GM23338 (cell line): ENCODE measurements at regions not wholly inside any gene's neighbourhood (a gene's known extent, or its start where the extent isn't known, plus 50 kb on each side); places are given as distances from the start of the nearest gene placed in this dataset.

ENCODE experiments used
- ATAC-seq: fragments of 200-7000 bp; cut with Tn5 transposase; 3 replicates; pipeline ENCODE4 v1.9.1; 2020
- DNase-seq: peaks from one replicate; pipeline ENCODE4 v3.0.0-alpha.2; 2015; ENCODE audit warnings: low spot score
- H2AFZ ChIP-seq: fragments of 200-600 bp; sonication (generic); 2 replicates; pipeline ENCODE4 v1.8.0; 2016; ENCODE audit warnings: antibody characterized with exemption, mild to moderate bottlenecking, moderate library complexity
- H3F3A ChIP-seq: fragments of 200-600 bp; sonication (generic); replicated peaks from 2 replicates; pipeline ENCODE4 v1.8.0; 2017; ENCODE audit warnings: antibody characterized with exemption, mixed run types, low read depth
- H3K27ac ChIP-seq: fragments of 200-600 bp; sonication (generic); 2 replicates; pipeline ENCODE4 v1.6.1; 2016; ENCODE audit warnings: low read depth
- H3K27me3 ChIP-seq: fragments of 200-600 bp; sonication (generic); 2 replicates; pipeline ENCODE4 v1.8.0; 2016; ENCODE audit warnings: mild to moderate bottlenecking, mixed run types, moderate library complexity; ENCODE audit not compliant: insufficient read depth
- H3K36me3 ChIP-seq: fragments of 200-600 bp; sonication (generic); 2 replicates; pipeline ENCODE4 v1.8.0; 2016; ENCODE audit warnings: mild to moderate bottlenecking; ENCODE audit not compliant: insufficient read depth
- H3K4me1 ChIP-seq: fragments of 200-600 bp; sonication (generic); 2 replicates; pipeline ENCODE4 v1.8.0; 2016; ENCODE audit warnings: mild to moderate bottlenecking, moderate library complexity; ENCODE audit not compliant: insufficient read depth
- H3K4me2 ChIP-seq: fragments of 200-600 bp; sonication (generic); 2 replicates; pipeline ENCODE4 v1.7.1; 2017; ENCODE audit warnings: mixed run types
- H3K4me3 ChIP-seq: fragments of 200-600 bp; sonication (generic); 2 replicates; pipeline ENCODE4 v1.6.1; 2016; ENCODE audit warnings: mixed run types
- H3K79me2 ChIP-seq: fragments of 200-600 bp; sonication (generic); replicated peaks from 2 replicates; pipeline ENCODE4 v1.8.0; 2017; ENCODE audit warnings: mild to moderate bottlenecking; ENCODE audit not compliant: insufficient read depth
- H3K9me2 ChIP-seq: fragments of 200-600 bp; sonication (generic); 2 replicates; pipeline ENCODE4 v1.8.0; 2017; ENCODE audit not compliant: insufficient read depth
- H4K20me1 ChIP-seq: fragments of 200-600 bp; sonication (generic); replicated peaks from 2 replicates; pipeline ENCODE4 v1.8.0; 2017; ENCODE audit warnings: mild to moderate bottlenecking; ENCODE audit not compliant: insufficient read depth
- H3K27ac Mint-ChIP-seq: 2 replicates; pipeline ENCODE4 v1.8.0; 2020; ENCODE audit warnings: inconsistent platforms, mild to moderate bottlenecking, moderate library complexity, mixed read lengths
- H3K27me3 Mint-ChIP-seq: 3 replicates; pipeline ENCODE4 v1.8.0; 2022; ENCODE audit warnings: low read depth, mild to moderate bottlenecking, moderate library complexity, mixed read lengths, inconsistent platforms; ENCODE audit not compliant: insufficient read depth, poor library complexity
- H3K36me3 Mint-ChIP-seq: 3 replicates; pipeline ENCODE4 v1.8.0; 2021; ENCODE audit warnings: low read depth, mild to moderate bottlenecking, inconsistent platforms, moderate library complexity, mixed read lengths
- H3K4me1 Mint-ChIP-seq: 3 replicates; pipeline ENCODE4 v1.8.0; 2020; ENCODE audit warnings: mild to moderate bottlenecking, inconsistent platforms, mixed read lengths
- H3K4me3 Mint-ChIP-seq: 3 replicates; pipeline ENCODE4 v1.8.0; 2021; ENCODE audit warnings: moderate library complexity, mild to moderate bottlenecking, inconsistent platforms, mixed read lengths
- H3K9me3 Mint-ChIP-seq: 3 replicates; pipeline ENCODE4 v1.8.0; 2020; ENCODE audit warnings: moderate library complexity, mild to moderate bottlenecking, inconsistent platforms, mixed read lengths
- CREB1 ChIP-seq: fragments of 250-450 bp; sonication (Bioruptor Pico); IDR thresholded peaks from 2 replicates; pipeline ENCODE4 v1.5.0; 2020; ENCODE audit warnings: low read depth, mild to moderate bottlenecking, moderate library complexity
- CTCF ChIP-seq, 2 experiments: fragments of 200-600 bp in 1 of 2; sonication (generic) in 1 of 2; conservative IDR thresholded peaks; 2 replicates each; pipeline versions ENCODE4 v1.5.1 to v1.6.1; 2016 to 2017; ENCODE audit warnings: antibody characterized with exemption in 2 of 2, low read depth in 2 of 2, mild to moderate bottlenecking in 2 of 2, moderate library complexity in 1 of 2
- EZH2 ChIP-seq: fragments of 200-600 bp; sonication (generic); IDR thresholded peaks from one replicate; pipeline ENCODE4 v1.8.0; 2017; ENCODE audit warnings: antibody characterized with exemption, mild to moderate bottlenecking, low read depth; ENCODE audit not compliant: unreplicated experiment
- EZH2phosphoT487 ChIP-seq: fragments of 200-600 bp; sonication (generic); IDR thresholded peaks from one replicate; pipeline ENCODE4 v1.8.1; 2018; ENCODE audit warnings: antibody characterized with exemption; ENCODE audit not compliant: unreplicated experiment
- JUNB ChIP-seq: IDR thresholded peaks from one replicate; pipeline ENCODE4 v1.6.1; 2016; ENCODE audit warnings: antibody characterized with exemption; ENCODE audit not compliant: unreplicated experiment
- NANOG ChIP-seq: IDR thresholded peaks from 2 replicates; pipeline ENCODE4 v1.6.1; 2016; ENCODE audit warnings: antibody characterized with exemption, borderline replicate concordance
- POLR2AphosphoS5 ChIP-seq: IDR thresholded peaks from 2 replicates; pipeline ENCODE4 v1.6.1; 2016; ENCODE audit warnings: antibody characterized with exemption, low read depth
- STAT1 ChIP-seq: IDR thresholded peaks from one replicate; pipeline ENCODE4 v1.6.1; 2016; ENCODE audit warnings: antibody characterized with exemption; ENCODE audit not compliant: unreplicated experiment
- ZNF114 ChIP-seq: fragments of 250-450 bp; sonication (Bioruptor Pico); IDR thresholded peaks from 2 replicates; pipeline ENCODE4 v1.5.0; 2020; ENCODE audit warnings: mild to moderate bottlenecking, moderate library complexity
- ZNF331 ChIP-seq: fragments of 250-450 bp; sonication (Bioruptor Pico); IDR thresholded peaks from 2 replicates; pipeline ENCODE4 v1.5.0; 2020; ENCODE audit warnings: low read depth, mild to moderate bottlenecking, moderate library complexity
- TF ChIP-seq, protein P1 (sequence below): fragments of 250-450 bp; sonication (Bioruptor Pico); IDR thresholded peaks from 2 replicates; pipeline ENCODE4 v1.5.0; 2020; ENCODE audit warnings: mild to moderate bottlenecking, moderate library complexity
- TF ChIP-seq, protein P2 (sequence below): IDR thresholded peaks from 2 replicates; pipeline ENCODE4 v1.6.1; 2016; ENCODE audit warnings: antibody characterized with exemption
- TF ChIP-seq, protein P3 (sequence below): IDR thresholded peaks from one replicate; pipeline ENCODE4 v1.6.1; 2018; ENCODE audit warnings: antibody characterized with exemption; ENCODE audit not compliant: unreplicated experiment

- no peak overlapping the region for H3K27ac Mint-ChIP-seq
- H3K9me3 Mint-ChIP-seq, result no peaks in the 10 kb centered on the region
- H3K4me3 Mint-ChIP-seq, result no peak overlapping the region
- Histone ChIP-seq H3K79me2 (no peaks in the 10 kb centered on the region), H3K4me2 (no peak overlapping the region), H3K4me1 (no peaks in the 10 kb centered on the region), H4K20me1 (no peaks in the 10 kb centered on the region), H2AFZ (no peak overlapping the region), H3K9me2 (peaks cover 2% of the 10 kb centered on the region), H3K27ac (no peak overlapping the region), H3K4me3 (no peak overlapping the region), H3K27me3 (no peaks in the 10 kb centered on the region), H3K36me3 (no peaks in the 10 kb centered on the region), H3F3A (no peaks in the 10 kb centered on the region)
- ATAC-seq, result no peak
- peaks cover 6% of the 10 kb centered on the region; the same call in 2 of the 3 replicates for H3K36me3 Mint-ChIP-seq
- TF ChIP-seq EZH2 (no peak), ZNF114 (no peak), CTCF (conservative IDR thresholded peaks at IDR 0.05; ENCODE audit: low read depth in 2 of 2) (no peak), CREB1 (CRISPR knock-in tag) (no peak), JUNB (no peak), ZNF331 (CRISPR knock-in tag) (no peak), STAT1 (no peak), NANOG (no peak), POLR2AphosphoS5 (no peak), EZH2phosphoT487 (no peak)
- TF ChIP-seq, protein P1, sequence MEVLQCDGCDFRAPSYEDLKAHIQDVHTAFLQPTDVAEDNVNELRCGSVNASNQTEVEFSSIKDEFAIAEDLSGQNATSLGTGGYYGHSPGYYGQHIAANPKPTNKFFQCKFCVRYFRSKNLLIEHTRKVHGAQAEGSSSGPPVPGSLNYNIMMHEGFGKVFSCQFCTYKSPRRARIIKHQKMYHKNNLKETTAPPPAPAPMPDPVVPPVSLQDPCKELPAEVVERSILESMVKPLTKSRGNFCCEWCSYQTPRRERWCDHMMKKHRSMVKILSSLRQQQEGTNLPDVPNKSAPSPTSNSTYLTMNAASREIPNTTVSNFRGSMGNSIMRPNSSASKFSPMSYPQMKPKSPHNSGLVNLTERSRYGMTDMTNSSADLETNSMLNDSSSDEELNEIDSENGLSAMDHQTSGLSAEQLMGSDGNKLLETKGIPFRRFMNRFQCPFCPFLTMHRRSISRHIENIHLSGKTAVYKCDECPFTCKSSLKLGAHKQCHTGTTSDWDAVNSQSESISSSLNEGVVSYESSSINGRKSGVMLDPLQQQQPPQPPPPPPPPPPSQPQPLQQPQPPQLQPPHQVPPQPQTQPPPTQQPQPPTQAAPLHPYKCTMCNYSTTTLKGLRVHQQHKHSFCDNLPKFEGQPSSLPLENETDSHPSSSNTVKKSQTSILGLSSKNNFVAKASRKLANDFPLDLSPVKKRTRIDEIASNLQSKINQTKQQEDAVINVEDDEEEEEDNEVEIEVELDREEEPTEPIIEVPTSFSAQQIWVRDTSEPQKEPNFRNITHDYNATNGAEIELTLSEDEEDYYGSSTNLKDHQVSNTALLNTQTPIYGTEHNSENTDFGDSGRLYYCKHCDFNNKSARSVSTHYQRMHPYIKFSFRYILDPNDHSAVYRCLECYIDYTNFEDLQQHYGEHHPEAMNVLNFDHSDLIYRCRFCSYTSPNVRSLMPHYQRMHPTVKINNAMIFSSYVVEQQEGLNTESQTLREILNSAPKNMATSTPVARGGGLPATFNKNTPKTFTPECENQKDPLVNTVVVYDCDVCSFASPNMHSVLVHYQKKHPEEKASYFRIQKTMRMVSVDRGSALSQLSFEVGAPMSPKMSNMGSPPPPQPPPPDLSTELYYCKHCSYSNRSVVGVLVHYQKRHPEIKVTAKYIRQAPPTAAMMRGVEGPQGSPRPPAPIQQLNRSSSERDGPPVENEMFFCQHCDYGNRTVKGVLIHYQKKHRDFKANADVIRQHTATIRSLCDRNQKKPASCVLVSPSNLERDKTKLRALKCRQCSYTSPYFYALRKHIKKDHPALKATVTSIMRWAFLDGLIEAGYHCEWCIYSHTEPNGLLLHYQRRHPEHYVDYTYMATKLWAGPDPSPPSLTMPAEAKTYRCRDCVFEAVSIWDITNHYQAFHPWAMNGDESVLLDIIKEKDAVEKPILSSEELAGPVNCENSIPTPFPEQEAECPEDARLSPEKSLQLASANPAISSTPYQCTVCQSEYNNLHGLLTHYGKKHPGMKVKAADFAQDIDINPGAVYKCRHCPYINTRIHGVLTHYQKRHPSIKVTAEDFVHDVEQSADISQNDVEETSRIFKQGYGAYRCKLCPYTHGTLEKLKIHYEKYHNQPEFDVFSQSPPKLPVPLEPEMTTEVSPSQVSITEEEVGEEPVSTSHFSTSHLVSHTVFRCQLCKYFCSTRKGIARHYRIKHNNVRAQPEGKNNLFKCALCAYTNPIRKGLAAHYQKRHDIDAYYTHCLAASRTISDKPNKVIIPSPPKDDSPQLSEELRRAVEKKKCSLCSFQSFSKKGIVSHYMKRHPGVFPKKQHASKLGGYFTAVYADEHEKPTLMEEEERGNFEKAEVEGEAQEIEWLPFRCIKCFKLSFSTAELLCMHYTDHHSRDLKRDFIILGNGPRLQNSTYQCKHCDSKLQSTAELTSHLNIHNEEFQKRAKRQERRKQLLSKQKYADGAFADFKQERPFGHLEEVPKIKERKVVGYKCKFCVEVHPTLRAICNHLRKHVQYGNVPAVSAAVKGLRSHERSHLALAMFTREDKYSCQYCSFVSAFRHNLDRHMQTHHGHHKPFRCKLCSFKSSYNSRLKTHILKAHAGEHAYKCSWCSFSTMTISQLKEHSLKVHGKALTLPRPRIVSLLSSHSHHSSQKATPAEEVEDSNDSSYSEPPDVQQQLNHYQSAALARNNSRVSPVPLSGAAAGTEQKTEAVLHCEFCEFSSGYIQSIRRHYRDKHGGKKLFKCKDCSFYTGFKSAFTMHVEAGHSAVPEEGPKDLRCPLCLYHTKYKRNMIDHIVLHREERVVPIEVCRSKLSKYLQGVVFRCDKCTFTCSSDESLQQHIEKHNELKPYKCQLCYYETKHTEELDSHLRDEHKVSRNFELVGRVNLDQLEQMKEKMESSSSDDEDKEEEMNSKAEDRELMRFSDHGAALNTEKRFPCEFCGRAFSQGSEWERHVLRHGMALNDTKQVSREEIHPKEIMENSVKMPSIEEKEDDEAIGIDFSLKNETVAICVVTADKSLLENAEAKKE, result no peak
- TF ChIP-seq, protein P2, sequence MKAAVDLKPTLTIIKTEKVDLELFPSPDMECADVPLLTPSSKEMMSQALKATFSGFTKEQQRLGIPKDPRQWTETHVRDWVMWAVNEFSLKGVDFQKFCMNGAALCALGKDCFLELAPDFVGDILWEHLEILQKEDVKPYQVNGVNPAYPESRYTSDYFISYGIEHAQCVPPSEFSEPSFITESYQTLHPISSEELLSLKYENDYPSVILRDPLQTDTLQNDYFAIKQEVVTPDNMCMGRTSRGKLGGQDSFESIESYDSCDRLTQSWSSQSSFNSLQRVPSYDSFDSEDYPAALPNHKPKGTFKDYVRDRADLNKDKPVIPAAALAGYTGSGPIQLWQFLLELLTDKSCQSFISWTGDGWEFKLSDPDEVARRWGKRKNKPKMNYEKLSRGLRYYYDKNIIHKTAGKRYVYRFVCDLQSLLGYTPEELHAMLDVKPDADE, result no peak
- TF ChIP-seq, protein P3, sequence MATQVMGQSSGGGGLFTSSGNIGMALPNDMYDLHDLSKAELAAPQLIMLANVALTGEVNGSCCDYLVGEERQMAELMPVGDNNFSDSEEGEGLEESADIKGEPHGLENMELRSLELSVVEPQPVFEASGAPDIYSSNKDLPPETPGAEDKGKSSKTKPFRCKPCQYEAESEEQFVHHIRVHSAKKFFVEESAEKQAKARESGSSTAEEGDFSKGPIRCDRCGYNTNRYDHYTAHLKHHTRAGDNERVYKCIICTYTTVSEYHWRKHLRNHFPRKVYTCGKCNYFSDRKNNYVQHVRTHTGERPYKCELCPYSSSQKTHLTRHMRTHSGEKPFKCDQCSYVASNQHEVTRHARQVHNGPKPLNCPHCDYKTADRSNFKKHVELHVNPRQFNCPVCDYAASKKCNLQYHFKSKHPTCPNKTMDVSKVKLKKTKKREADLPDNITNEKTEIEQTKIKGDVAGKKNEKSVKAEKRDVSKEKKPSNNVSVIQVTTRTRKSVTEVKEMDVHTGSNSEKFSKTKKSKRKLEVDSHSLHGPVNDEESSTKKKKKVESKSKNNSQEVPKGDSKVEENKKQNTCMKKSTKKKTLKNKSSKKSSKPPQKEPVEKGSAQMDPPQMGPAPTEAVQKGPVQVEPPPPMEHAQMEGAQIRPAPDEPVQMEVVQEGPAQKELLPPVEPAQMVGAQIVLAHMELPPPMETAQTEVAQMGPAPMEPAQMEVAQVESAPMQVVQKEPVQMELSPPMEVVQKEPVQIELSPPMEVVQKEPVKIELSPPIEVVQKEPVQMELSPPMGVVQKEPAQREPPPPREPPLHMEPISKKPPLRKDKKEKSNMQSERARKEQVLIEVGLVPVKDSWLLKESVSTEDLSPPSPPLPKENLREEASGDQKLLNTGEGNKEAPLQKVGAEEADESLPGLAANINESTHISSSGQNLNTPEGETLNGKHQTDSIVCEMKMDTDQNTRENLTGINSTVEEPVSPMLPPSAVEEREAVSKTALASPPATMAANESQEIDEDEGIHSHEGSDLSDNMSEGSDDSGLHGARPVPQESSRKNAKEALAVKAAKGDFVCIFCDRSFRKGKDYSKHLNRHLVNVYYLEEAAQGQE, result no peak
- no peak for DNase-seq
- 0 out of 3 replicates have a peak, but pooled peaks cover 6% of the 10 kb centered on the region for H3K4me1 Mint-ChIP-seq
- H3K27me3 Mint-ChIP-seq, result no peaks in the 10 kb centered on the region
Measured at GRCh38 chr6:49088631-49089030, 374.4 kb downstream of the MMUT start.
